GM23338 (cell line): ENCODE measurements at regions not wholly inside any gene's neighbourhood (a gene's known extent, or its start where the extent isn't known, plus 50 kb on each side); places are given as distances from the start of the nearest gene placed in this dataset.

Experiments
- ATAC-seq: fragments of 200-7000 bp; cut with Tn5 transposase; 3 replicates; pipeline ENCODE4 v1.9.1; 2020
- DNase-seq: peaks from one replicate; pipeline ENCODE4 v3.0.0-alpha.2; 2015; ENCODE audit warnings: low spot score
- H2AFZ ChIP-seq: fragments of 200-600 bp; sonication (generic); 2 replicates; pipeline ENCODE4 v1.8.0; 2016; ENCODE audit warnings: antibody characterized with exemption, mild to moderate bottlenecking, moderate library complexity
- H3F3A ChIP-seq: fragments of 200-600 bp; sonication (generic); replicated peaks from 2 replicates; pipeline ENCODE4 v1.8.0; 2017; ENCODE audit warnings: antibody characterized with exemption, mixed run types, low read depth
- H3K27ac ChIP-seq: fragments of 200-600 bp; sonication (generic); 2 replicates; pipeline ENCODE4 v1.6.1; 2016; ENCODE audit warnings: low read depth
- H3K27me3 ChIP-seq: fragments of 200-600 bp; sonication (generic); 2 replicates; pipeline ENCODE4 v1.8.0; 2016; ENCODE audit warnings: mild to moderate bottlenecking, mixed run types, moderate library complexity; ENCODE audit not compliant: insufficient read depth
- H3K36me3 ChIP-seq: fragments of 200-600 bp; sonication (generic); 2 replicates; pipeline ENCODE4 v1.8.0; 2016; ENCODE audit warnings: mild to moderate bottlenecking; ENCODE audit not compliant: insufficient read depth
- H3K4me1 ChIP-seq: fragments of 200-600 bp; sonication (generic); 2 replicates; pipeline ENCODE4 v1.8.0; 2016; ENCODE audit warnings: mild to moderate bottlenecking, moderate library complexity; ENCODE audit not compliant: insufficient read depth
- H3K4me2 ChIP-seq: fragments of 200-600 bp; sonication (generic); 2 replicates; pipeline ENCODE4 v1.7.1; 2017; ENCODE audit warnings: mixed run types
- H3K4me3 ChIP-seq: fragments of 200-600 bp; sonication (generic); 2 replicates; pipeline ENCODE4 v1.6.1; 2016; ENCODE audit warnings: mixed run types
- H3K79me2 ChIP-seq: fragments of 200-600 bp; sonication (generic); replicated peaks from 2 replicates; pipeline ENCODE4 v1.8.0; 2017; ENCODE audit warnings: mild to moderate bottlenecking; ENCODE audit not compliant: insufficient read depth
- H3K9me2 ChIP-seq: fragments of 200-600 bp; sonication (generic); 2 replicates; pipeline ENCODE4 v1.8.0; 2017; ENCODE audit not compliant: insufficient read depth
- H4K20me1 ChIP-seq: fragments of 200-600 bp; sonication (generic); replicated peaks from 2 replicates; pipeline ENCODE4 v1.8.0; 2017; ENCODE audit warnings: mild to moderate bottlenecking; ENCODE audit not compliant: insufficient read depth
- H3K27ac Mint-ChIP-seq: 2 replicates; pipeline ENCODE4 v1.8.0; 2020; ENCODE audit warnings: inconsistent platforms, mild to moderate bottlenecking, moderate library complexity, mixed read lengths
- H3K27me3 Mint-ChIP-seq: 3 replicates; pipeline ENCODE4 v1.8.0; 2022; ENCODE audit warnings: low read depth, mild to moderate bottlenecking, moderate library complexity, mixed read lengths, inconsistent platforms; ENCODE audit not compliant: insufficient read depth, poor library complexity
- H3K36me3 Mint-ChIP-seq: 3 replicates; pipeline ENCODE4 v1.8.0; 2021; ENCODE audit warnings: low read depth, mild to moderate bottlenecking, inconsistent platforms, moderate library complexity, mixed read lengths
- H3K4me1 Mint-ChIP-seq: 3 replicates; pipeline ENCODE4 v1.8.0; 2020; ENCODE audit warnings: mild to moderate bottlenecking, inconsistent platforms, mixed read lengths
- H3K4me3 Mint-ChIP-seq: 3 replicates; pipeline ENCODE4 v1.8.0; 2021; ENCODE audit warnings: moderate library complexity, mild to moderate bottlenecking, inconsistent platforms, mixed read lengths
- H3K9me3 Mint-ChIP-seq: 3 replicates; pipeline ENCODE4 v1.8.0; 2020; ENCODE audit warnings: moderate library complexity, mild to moderate bottlenecking, inconsistent platforms, mixed read lengths
- CREB1 ChIP-seq: fragments of 250-450 bp; sonication (Bioruptor Pico); IDR thresholded peaks from 2 replicates; pipeline ENCODE4 v1.5.0; 2020; ENCODE audit warnings: low read depth, mild to moderate bottlenecking, moderate library complexity
- CTCF ChIP-seq, 2 experiments: fragments of 200-600 bp in 1 of 2; sonication (generic) in 1 of 2; conservative IDR thresholded peaks; 2 replicates each; pipeline versions ENCODE4 v1.5.1 to v1.6.1; 2016 to 2017; ENCODE audit warnings: antibody characterized with exemption in 2 of 2, low read depth in 2 of 2, mild to moderate bottlenecking in 2 of 2, moderate library complexity in 1 of 2
- ETS1 ChIP-seq: IDR thresholded peaks from 2 replicates; pipeline ENCODE4 v1.6.1; 2016; ENCODE audit warnings: antibody characterized with exemption
- EZH2 ChIP-seq: fragments of 200-600 bp; sonication (generic); IDR thresholded peaks from one replicate; pipeline ENCODE4 v1.8.0; 2017; ENCODE audit warnings: antibody characterized with exemption, mild to moderate bottlenecking, low read depth; ENCODE audit not compliant: unreplicated experiment
- EZH2phosphoT487 ChIP-seq: fragments of 200-600 bp; sonication (generic); IDR thresholded peaks from one replicate; pipeline ENCODE4 v1.8.1; 2018; ENCODE audit warnings: antibody characterized with exemption; ENCODE audit not compliant: unreplicated experiment
- JUNB ChIP-seq: IDR thresholded peaks from one replicate; pipeline ENCODE4 v1.6.1; 2016; ENCODE audit warnings: antibody characterized with exemption; ENCODE audit not compliant: unreplicated experiment
- NANOG ChIP-seq: IDR thresholded peaks from 2 replicates; pipeline ENCODE4 v1.6.1; 2016; ENCODE audit warnings: antibody characterized with exemption, borderline replicate concordance
- POLR2AphosphoS5 ChIP-seq: IDR thresholded peaks from 2 replicates; pipeline ENCODE4 v1.6.1; 2016; ENCODE audit warnings: antibody characterized with exemption, low read depth
- REST ChIP-seq: IDR thresholded peaks from one replicate; pipeline ENCODE4 v1.6.1; 2018; ENCODE audit warnings: antibody characterized with exemption; ENCODE audit not compliant: unreplicated experiment
- STAT1 ChIP-seq: IDR thresholded peaks from one replicate; pipeline ENCODE4 v1.6.1; 2016; ENCODE audit warnings: antibody characterized with exemption; ENCODE audit not compliant: unreplicated experiment
- ZNF114 ChIP-seq: fragments of 250-450 bp; sonication (Bioruptor Pico); IDR thresholded peaks from 2 replicates; pipeline ENCODE4 v1.5.0; 2020; ENCODE audit warnings: mild to moderate bottlenecking, moderate library complexity
- ZNF331 ChIP-seq: fragments of 250-450 bp; sonication (Bioruptor Pico); IDR thresholded peaks from 2 replicates; pipeline ENCODE4 v1.5.0; 2020; ENCODE audit warnings: low read depth, mild to moderate bottlenecking, moderate library complexity
- ZNF462 ChIP-seq: fragments of 250-450 bp; sonication (Bioruptor Pico); IDR thresholded peaks from 2 replicates; pipeline ENCODE4 v1.5.0; 2020; ENCODE audit warnings: mild to moderate bottlenecking, moderate library complexity

GRCh38 chr11:39442177-39442576, 2017.3 kb downstream of the LRRC4C start (continued):
- TF ChIP-seq REST (no peak), JUNB (no peak), POLR2AphosphoS5 (no peak)

GRCh38 chr11:39435641-39436040, 2023.8 kb downstream of the LRRC4C start:
- Mint-ChIP-seq H3K27ac (no peak overlapping the region; the same call in 1 of the 2 replicates), H3K36me3 (no peaks in the 10 kb centered on the region), H3K4me1 (peaks cover 6% of the 10 kb centered on the region; the same call in 2 of the 3 replicates), H3K9me3 (no peaks in the 10 kb centered on the region; the same call in 2 of the 3 replicates), H3K4me3 (no peak overlapping the region), H3K27me3 (no peaks in the 10 kb centered on the region)
- no peak overlapping the region for H3K27ac ChIP-seq
- no peaks in the 10 kb centered on the region for H3K79me2 ChIP-seq
- no peak overlapping the region for H2AFZ ChIP-seq
- no peaks in the 10 kb centered on the region for H3K27me3 ChIP-seq
- DNase-seq = no peak
- no peak overlapping the region for H3K4me3 ChIP-seq
- no peaks in the 10 kb centered on the region for H3K36me3 ChIP-seq
- no peak overlapping the region for H3K4me2 ChIP-seq
- no peaks in the 10 kb centered on the region for H3K9me2 ChIP-seq
- 0 out of 2 replicates have a peak, but pooled peaks cover 5% of the 10 kb centered on the region for H3K4me1 ChIP-seq
- ATAC-seq = no peak
- H3F3A ChIP-seq = no peaks in the 10 kb centered on the region
- no peaks in the 10 kb centered on the region for H4K20me1 ChIP-seq
- TF ChIP-seq NANOG = no peak
- no peak for TF ChIP-seq EZH2
- no peak for TF ChIP-seq ZNF462
- TF ChIP-seq ETS1 = no peak
- no peak for TF ChIP-seq EZH2phosphoT487
- TF ChIP-seq JUNB = no peak
- no peak for TF ChIP-seq POLR2AphosphoS5
- no peak for TF ChIP-seq CREB1
- no peak for TF ChIP-seq CTCF (conservative IDR thresholded peaks at IDR 0.05; ENCODE audit: low read depth in 2 of 2)
- TF ChIP-seq STAT1 = no peak
- TF ChIP-seq ZNF114 = no peak
- no peak for TF ChIP-seq ZNF331 (CRISPR knock-in tag)
